CD4-positive, alpha-beta T cell treated with Interferon gamma for 1 hour (primary cell): ENCODE measurements at regions not wholly inside any gene's neighbourhood (a gene's known extent, or its start where the extent isn't known, plus 50 kb on each side); places are given as distances from the start of the nearest gene placed in this dataset.
"Not testable (repeated sequence)": the region's sequence is repeated elsewhere in the genome, so short reads cannot be mapped to it uniquely, and the experiment has no call there.

Source experiments
- DNase-seq: peaks from one replicate; pipeline ENCODE4 v3.0.0-alpha.2; 2020

DNA sequence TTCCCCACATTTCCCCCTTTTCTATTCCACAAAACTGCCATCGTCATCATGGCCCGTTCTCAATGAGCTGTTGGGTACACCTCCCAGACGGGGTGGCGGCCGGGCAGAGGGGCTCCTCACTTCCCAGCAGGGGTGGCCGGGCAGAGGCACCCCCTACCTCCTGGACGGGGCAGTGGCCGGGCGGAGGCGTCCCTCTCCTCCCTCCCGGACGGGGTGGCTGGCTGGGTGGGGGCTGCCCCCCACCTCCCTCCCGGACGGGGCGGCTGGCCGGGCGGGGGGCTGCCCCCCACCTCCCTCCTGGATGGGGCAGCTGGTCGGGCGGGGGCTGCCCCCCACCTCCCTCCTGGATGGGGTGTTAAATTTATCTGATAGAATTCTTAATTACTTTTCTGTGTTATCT lies 250.9 kb upstream of the B3GALT2 start:
- DNase-seq: not testable (repeated sequence)

DNA sequence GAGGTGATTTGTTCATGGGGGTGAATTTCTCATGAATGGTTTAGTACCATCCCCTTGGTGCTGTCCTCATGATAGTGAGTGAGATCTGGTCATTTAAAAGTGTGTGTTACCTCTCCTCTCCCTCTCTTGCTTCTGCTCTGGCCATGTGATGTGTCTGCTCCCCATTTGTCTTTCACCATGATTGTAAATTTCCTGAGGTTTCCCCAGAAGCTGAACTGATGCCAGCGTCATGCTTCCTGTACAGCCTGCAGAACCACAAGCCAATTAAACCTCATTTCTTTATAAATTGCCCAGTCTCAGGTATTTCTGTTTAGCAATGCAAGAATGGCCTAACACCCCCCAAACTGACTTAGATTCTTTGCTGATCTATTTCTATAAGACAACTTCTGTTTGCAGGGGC lies 249.4 kb upstream of the B3GALT2 start:
- DNase-seq: no peak

DNA sequence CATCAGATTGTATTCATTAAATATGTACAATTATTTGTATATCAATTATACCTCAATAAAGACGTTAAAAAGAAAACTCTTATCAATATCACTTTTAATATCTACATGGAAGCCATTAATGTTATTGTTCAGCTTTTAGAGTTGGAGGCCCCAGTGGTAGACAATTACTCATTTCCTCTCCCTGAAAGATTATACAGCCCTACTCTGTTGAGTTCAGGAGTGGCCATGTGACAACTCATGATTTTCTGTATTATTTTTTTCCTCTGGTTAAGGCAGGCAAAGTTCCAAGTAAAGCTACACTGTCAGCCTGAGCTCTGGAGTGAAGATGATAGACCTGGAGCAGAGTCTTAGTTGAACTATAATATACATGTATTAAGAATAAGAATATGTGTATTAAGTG lies 247.9 kb upstream of the B3GALT2 start:
- no peak for DNase-seq

DNA sequence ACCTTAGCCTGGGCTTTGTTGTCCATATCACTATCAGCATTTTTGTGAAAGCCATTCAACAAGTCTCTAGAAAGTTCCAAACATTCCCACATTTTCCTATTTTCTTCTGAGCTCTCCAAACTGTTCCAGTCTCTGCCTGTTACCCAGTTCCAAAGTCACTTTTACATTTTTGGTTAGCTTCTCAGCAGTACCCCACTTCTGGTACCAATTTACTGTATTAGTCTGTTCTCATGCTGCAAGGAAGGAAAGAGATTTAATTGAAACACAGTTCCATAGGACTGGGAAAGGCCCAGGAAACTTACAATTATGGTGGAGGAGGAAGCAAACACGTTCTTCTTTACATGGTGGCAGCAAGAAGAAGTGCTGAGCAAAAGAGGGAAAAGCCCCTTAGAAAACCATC lies 247.2 kb upstream of the B3GALT2 start:
- DNase-seq: no peak

DNA sequence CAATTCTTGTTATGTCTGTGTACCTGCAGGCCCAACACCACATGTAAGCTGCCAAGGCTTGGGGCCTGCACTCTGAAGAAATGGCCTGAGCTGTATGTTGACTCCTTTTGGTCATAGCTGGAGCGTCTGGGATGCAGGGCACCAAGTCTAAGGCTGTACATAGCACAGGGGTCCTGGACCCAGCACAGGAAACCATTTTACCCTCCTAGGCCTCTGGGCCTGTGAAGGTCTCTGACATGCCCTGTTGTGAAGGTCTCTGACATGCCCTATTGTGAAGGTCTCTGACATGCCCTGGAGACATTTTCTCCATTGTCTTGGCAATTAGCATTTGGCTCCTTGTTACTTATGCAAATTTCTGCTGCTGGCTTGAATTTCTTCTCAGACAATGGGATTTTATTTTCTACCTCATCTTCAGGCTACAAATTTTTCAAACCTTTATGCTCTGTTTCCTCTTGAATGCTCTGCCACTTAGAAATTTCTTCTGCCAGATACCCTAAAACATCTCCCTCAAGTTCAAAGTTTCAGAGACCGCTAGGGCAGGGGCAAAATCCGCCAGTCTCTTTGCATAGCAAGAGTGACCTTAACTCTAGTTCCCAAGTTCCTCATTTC lies 246.7 kb upstream of the B3GALT2 start:
- no peak for DNase-seq

DNA sequence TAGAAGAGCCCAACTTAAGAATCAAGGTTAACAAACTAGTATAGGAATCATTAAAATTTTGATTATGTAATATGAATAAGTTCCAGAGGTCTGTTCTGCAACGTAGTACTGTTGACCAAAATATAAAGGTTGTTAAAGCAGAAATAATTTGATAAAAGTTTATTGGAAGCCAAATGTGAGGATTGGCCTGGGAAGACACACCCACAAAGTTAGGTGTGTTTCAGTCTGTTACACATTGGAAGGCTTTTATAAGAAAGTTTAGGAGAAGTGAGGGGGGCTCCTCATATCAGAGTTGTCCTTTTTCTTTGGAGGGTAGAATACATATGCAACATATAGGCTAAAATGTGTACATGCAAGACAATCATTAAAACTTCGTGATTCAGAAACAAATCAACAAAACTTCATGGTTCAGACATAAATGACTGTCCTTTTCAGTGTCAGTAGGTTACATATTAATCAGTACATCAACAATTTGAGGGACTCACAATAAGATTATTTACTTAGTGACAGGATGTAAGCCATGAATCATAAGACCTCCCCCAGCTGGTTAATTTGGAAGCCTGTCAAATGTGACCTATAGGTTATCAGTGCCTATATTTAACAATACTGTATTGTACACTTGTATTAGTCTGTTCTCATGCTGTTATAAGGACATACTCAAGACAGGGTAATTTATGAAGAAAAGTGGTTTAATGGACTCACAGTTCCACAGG lies 245.0 kb upstream of the B3GALT2 start:
- DNase-seq: no peak

DNA sequence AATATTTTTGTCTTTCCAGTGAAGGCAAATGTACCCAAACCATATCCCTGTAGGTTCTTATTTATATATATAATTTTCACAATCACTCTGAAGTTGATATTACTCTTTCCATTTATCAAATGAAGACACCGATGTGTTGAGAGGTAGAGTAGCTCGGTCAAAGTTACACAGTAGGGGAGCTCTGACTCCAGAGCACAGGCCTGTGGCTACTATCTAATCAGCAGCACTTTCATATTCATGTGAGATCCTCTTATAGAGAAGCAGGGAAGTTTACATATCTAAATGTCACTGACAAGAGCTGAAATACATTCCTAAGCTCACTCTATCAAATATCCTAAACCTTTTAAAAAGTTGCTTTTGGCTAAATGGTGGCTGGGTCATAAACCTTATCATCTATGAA lies 241.1 kb upstream of the B3GALT2 start:
- DNase-seq: no peak

DNA sequence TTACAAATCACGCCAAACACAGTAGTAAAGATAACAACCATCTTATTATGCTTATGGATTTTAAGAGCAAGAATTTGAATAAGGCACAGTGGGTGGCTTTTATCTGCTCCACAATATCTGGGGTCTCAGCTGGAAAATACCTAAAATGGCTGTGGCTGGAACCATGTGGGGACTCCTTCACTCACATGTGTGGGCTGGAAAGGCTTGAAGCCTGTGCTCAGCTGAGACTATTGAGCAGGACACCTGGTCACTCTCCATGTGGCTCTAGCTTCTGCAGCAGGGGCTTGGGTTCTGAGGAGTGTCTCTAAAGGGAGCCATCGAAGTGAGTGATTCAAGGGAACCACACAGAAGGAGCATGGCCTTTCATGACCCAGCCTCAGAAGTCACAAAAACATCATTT lies 239.6 kb upstream of the B3GALT2 start:
- no peak for DNase-seq

DNA sequence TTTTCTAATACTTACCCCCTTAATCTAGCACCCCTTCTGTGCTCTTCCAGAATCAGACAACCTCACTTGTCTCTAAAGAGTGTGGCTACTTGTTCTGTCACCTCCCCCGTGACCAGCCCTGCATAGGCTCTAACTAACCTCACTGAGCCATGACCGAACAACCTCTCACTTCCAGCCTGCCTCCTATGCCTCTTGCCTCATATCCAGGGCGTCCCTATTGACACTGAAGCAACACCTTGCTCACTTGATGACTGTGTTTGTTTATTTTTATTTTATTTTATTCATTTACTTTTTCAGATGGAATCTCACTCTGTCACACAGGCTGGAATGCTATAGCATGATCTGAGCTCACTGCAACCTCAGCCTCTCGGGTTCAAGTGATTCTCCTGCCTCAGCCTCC lies 235.1 kb upstream of the B3GALT2 start:
- DNase-seq: no peak

DNA sequence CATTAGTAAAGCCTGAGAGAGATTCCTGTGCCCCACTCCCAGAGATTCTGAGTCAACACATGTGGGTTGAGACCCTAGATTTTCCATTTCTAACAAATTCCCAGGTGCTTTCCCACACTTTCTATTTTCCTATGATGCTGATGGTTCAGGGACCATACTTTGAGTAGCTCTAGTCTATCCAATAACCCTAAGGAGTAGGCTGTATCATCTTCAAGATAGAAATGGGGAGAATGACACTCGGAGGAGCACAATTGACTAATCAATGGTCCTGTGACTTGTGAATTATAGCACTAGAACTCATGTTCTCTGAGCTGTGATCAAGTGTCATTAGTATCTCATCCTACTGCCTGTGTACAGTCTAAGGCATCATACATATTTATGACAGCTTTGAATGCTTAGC lies 232.9 kb upstream of the B3GALT2 start:
- no peak for DNase-seq

DNA sequence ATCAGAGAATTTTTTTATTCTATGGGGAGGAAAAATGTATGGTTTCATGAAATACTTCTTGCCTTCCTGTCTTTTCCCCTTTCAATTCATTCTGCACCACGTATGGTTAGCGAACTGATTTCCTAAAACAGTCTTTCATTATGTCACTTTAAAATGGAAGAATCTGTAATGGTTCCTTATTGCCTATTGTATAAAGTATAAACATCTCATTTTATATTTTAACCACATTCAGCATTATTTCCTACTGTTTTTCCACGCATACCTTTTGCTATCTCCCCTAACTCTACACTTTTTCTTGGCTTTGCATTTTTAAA lies 232.3 kb upstream of the B3GALT2 start:
- no peak for DNase-seq

DNA sequence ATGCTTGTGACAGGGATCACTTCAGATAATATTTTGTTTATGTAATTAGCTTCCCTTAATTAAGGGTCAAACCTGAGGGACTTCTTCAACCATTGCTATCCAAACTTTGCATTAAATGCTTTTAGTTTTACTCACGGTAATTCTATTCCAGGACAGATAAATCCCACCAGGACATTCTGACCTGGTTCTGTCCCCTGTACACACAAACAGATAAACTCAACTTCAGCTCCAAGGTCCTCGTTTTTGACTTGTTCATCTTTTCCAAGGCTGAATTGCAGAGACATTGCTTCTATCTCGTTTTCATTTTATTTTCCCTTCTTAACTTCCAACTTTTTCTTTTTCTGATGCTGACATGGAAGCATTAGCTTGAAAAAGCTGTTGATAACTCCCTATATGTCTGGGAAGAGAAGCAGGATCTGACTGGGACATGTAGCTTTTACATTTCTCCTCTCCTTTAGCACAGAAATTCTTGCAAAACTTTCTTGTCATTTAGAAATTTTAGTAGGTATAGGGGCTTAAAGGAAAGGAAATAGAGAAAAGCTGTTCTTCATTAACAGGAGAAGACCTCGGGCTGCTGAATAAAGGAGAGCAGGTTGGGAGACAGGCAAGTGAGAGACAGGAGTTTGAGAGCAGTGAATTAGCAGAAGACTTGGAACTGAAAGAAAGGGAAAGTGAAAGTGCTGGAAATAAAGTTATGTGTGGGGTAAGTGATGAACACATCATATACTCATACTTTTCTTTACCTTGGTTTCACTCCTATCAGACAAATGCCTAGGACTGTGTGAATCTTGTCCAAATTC lies 231.7 kb upstream of the B3GALT2 start:
- DNase-seq: no peak

DNA sequence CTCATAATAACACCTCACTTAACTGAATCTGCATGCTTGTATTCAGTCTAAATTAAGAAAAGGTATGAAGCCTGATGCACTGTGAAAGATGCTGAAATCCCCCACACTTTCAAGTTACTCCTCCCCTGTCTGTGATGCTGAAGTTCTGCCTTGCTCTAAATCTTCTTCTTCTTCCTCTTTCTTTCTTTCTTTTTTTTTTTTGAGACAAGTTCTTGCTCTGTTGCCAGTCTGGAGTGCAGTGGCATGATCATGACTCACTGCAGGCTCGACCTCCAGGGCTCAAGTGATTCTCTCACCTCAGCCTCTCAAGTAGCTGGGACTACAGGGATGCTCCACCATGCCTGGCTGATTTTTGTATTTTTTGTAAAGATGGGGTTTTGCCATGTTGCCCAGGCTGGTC lies 231.0 kb upstream of the B3GALT2 start:
- peak; percentile 7 for DNase-seq

DNA sequence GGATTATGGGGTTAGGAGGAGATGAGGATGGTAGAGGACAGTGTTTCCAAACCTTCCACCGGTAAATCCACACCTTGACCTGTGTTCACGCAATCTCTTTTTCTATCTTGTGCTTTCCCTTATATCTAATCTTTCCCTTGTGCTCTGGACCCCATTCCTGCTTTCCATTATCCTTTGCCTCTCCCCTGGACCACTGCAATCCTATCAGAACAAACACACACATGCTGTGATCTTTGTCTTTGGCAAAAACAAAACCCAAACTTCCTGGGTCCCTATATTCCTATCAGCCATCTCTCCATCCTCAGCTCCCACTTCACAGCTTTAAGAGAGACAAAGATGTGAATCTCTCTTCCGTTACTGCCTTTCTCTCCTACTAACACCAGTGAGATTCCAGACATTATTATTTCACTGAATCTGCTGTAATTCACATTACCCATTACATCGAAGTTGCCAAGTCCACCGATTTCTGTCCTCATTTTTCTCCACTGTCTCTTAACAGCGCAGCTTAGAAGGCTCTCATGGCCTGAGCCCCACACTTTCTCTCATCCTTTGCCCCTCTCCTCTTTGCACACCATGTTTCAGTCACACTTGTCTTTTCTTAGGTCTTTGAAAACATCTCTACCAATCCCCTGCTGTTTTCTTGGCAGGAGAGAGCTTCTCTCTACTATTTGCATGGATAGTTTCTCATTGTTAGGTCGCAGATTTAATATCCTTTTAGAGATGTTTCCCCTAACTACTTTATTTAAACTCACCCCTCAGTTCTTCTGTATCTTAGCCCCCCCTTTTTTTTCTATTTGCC lies 230.0 kb upstream of the B3GALT2 start:
- no peak for DNase-seq

DNA sequence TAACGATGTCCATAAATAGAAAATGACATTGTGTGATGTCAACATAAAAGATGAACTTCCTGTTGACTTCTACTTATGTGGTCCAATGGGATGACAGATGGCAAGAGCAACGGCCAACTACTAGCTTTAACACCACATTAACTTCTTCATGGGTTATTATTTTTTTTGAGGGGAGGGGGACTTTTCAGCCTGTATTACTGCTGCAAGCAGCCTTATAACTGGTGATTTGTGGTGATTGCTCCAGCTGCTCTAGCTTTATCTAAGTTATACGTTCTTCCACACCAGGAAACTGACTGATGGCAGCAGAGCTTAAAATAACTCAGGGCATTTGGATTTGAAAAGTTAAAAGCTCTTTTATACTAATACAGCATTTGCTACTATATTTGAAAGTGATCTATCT lies 228.8 kb upstream of the B3GALT2 start:
- no peak for DNase-seq

DNA sequence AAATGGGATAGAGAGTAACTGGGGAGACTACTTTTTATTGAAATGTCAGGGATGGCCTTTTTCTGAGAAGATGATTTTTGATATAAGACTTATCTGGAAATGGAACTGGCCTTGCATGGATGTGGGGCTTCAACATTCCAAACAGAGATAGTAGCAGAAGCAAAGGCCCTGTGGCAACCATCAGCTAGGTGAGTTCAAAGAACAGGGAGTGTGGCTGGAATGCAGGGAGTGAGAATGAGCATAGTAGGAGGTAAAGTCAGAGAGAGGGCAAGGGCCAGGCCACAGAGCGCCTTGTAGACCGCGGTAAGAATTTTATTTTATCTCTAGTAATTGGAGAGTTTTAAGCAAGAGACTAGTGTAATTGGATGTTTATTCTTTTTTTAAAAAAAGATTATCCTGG lies 227.0 kb upstream of the B3GALT2 start:
- no peak for DNase-seq

DNA sequence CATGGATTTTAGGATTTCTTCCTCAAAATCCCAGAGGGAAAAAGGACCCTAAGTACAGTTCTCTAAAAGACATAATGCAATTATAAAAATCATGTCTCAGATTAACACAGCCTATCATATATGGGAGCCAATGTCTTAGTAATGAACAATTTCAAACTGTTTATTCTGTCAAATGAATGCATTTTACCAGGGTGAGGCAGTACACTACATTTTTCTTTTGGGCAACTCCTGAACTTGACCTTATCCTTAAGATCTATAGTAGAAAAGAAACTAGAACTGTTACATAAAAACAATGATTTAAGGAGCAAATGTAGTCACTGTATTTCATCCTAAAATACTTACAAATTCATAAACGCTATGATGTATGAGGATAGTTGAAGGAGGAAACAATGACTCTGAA lies 226.3 kb upstream of the B3GALT2 start:
- DNase-seq: no peak

DNA sequence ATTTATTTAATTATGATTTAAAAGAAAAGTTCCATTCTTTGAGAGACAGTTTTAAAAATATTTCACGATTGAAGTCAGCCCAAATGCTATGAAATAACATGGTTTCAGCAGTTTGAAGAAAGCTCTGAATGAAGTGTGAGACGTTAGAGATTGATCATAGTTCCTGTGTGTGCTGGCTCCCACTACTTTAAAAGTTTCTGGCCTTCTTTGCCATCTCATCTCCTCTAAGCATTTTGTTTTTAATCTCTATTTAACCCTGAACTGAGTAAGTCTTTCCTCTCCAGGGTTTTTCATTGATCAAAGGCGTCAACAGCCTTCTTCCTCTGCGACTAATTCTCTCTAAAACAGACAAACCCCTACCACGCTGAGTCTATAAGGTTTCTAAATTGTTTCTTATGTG lies 225.3 kb upstream of the B3GALT2 start:
- DNase-seq: no peak

DNA sequence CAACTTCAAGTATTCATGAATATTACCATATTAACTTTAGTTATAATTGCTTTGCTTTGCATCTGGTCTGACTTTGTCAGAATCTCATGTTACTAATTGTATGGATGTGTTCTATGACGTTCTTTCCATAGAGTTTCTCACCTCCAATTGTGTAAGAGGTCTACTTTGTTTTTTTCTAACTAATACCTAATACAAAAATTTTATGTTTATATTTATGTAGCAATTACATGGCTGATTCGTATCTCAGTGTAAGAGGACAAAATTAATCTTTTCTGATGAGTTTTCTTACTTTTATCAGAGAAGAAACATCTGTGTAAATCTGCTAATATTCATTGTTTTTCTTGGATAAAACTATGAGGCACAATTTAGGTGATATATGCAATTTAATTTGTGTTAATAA lies 224.8 kb upstream of the B3GALT2 start:
- DNase-seq: no peak

DNA sequence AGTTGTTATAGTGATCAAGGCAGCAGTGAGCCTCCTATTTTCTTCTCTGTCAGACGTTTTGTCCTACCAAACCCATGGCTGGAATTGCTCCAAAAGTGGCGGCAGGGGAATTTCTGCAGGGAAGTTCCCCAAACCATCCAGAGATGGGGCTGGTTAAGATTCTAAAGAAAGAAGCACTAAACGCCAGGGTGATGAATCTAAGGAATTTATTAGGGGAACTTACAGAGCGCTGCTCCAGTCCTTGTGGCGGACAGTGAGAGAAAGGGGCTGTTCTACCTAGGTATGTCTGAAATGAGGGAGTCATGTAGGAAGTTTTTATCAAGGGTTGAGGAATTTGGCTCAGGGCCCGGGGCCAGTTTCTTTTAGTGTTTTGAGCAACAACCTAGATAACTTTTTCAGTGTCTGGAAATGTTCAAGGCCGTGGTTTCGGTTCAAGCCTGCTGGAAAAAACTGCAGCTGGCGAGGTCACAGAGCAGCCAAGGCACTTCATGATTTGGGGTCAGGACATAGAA lies 222.4 kb upstream of the B3GALT2 start:
- DNase-seq: no peak

DNA sequence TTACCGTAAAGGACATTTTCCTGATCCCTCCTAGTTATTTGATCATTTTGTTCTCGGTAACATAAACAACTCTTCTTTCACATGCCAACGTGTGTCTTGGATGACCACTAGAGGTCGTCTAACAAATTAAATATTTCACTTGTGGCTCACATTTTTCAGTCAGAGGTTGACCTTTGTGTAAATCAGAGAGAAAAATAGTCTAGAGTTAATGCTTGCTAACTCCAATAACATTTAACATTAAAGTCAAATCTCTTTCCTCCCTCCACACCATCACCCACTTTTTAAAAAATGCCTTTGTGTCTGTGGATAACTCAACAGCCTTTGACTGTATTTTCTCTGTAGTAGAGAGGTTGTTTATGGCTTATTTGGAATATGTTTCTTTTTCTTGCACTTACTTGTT lies 220.5 kb upstream of the B3GALT2 start:
- no peak for DNase-seq

DNA sequence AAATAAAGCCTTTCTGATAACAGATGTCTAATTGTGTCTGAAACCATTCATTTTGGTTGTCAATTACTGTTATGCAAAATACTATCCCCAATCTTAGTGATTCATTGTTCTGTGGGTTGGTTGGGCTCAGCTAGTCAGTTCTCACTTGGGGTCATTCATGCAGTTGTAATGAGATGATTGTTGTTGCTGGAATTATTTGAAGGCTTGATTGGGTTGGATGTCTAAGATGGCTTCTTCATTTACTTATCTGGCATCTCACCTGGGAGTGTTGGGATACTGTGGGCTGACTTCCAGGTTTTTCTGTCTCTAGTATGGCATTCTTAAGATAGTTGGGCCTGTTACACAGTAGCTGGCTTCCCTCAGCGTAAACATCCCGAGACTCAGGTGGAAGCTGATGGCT lies 217.8 kb upstream of the B3GALT2 start:
- no peak for DNase-seq

DNA sequence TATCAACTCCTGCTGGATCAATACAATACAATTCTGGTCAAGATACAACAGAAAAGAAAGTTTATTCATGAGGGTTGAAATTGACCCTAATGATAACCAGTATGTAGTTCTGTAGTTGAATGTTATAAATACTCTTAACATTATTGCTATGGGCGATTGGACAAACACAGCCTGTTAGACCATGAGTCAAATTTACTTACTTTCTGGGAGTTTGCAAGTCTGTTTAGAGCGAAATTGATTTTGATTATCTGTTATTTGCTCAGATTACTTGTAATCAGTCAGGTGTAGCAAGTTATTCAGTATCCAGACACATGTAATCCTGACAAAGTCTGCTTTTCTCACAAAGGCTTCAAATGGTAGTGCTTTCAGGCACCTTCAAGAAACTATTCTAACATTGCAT lies 216.6 kb upstream of the B3GALT2 start:
- no peak for DNase-seq
